ENCODE measurements at regions not wholly inside any gene's neighbourhood (a gene's known extent, or its start where the extent isn't known, plus 50 kb on each side); places are given as distances from the start of the nearest gene placed in this dataset.

GRCh38 chr13:104442536-104442935, 1376.3 kb upstream of the SLC10A2 start:
- no peak for DNase-seq
- Mint-ChIP-seq H3K4me1 (no peaks in the 10 kb centered on the region), H3K27me3 (no peaks in the 10 kb centered on the region), H3K9me3 (peaks cover 8 to 17% of the 10 kb centered on the region in 2 donors), H3K27ac (no peak overlapping the region), H3K36me3 (no peaks in the 10 kb centered on the region), H3K4me3 (no peak overlapping the region)
- no peak for ATAC-seq (replicated peaks)

GRCh38 chr13:104436555-104436954, 1370.3 kb upstream of the SLC10A2 start:
- H3K27me3 Mint-ChIP-seq, result no peaks in the 10 kb centered on the region
- no peaks in the 10 kb centered on the region for H3K36me3 Mint-ChIP-seq
- no peak overlapping the region for H3K4me3 Mint-ChIP-seq
- no peaks in the 10 kb centered on the region for H3K4me1 Mint-ChIP-seq
- ATAC-seq (replicated peaks), result no peak
- no peaks in the 10 kb centered on the region for H3K9me3 Mint-ChIP-seq
- DNase-seq, result no peak
- no peak overlapping the region for H3K27ac Mint-ChIP-seq

- Mint-ChIP-seq H3K36me3 (no peaks in the 10 kb centered on the region), H3K27ac (no peak overlapping the region), H3K9me3 (no peaks in the 10 kb centered on the region), H3K27me3 (no peaks in the 10 kb centered on the region), H3K4me1 (no peaks in the 10 kb centered on the region), H3K4me3 (no peak overlapping the region)
- DNase-seq (no peak), ATAC-seq (replicated peaks) (no peak)
Measured at GRCh38 chr13:104431895-104432294, 1365.7 kb upstream of the SLC10A2 start.

DNA sequence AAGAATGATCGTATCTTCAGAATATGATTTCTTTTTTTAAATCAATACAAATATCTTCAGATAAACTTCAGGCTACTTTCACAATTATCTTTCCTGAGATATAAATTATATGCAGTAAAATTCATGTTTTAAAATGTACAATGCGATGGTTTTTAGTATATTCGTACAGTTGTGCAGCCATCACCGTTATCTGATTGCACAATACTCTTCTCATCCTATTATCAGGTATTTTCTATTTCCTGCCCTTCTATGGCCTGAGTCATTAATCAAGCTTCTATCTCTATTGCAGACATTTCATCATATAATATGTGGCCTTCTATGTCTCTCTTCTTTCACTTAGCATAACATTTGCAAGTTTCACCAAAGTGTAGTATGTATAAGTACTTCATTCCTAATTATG, 1360.2 kb upstream of the SLC10A2 start:
- Mint-ChIP-seq H3K27ac (no peak overlapping the region), H3K4me3 (no peak overlapping the region), H3K27me3 (no peaks in the 10 kb centered on the region), H3K9me3 (no peaks in the 10 kb centered on the region), H3K36me3 (no peaks in the 10 kb centered on the region), H3K4me1 (no peaks in the 10 kb centered on the region)
- DNase-seq (no peak), ATAC-seq (replicated peaks) (no peak)

DNA sequence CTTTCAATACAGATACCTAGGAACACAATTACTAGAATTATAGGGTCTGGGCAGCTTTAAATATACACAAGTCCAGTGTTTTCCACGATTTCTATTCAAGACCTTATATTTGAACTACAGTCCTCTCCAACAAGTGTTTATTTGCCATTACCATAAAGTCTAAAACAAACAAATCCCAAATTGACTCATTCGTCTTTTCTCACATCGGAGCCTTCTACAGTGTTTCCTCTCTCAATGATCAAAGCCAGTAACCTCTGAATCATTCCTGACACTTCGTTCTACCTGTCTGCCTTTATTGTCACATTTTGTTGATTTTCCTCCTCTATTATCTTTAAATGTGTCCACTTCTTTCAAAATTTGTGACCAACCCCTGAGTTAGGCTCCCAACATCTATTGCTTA, 1356.5 kb upstream of the SLC10A2 start:
- no peak overlapping the region for H3K4me3 Mint-ChIP-seq
- ATAC-seq (replicated peaks) (no peak), DNase-seq (no peak)
- H3K9me3 Mint-ChIP-seq, result no peaks in the 10 kb centered on the region
- H3K36me3 Mint-ChIP-seq, result no peaks in the 10 kb centered on the region
- H3K27me3 Mint-ChIP-seq, result no peaks in the 10 kb centered on the region
- H3K4me1 Mint-ChIP-seq, result no peaks in the 10 kb centered on the region
- no peak overlapping the region for H3K27ac Mint-ChIP-seq

- Mint-ChIP-seq H3K4me3 (no peak overlapping the region), H3K27me3 (no peaks in the 10 kb centered on the region), H3K9me3 (no peaks in the 10 kb centered on the region), H3K27ac (no peak overlapping the region), H3K36me3 (no peaks in the 10 kb centered on the region), H3K4me1 (no peaks in the 10 kb centered on the region)
- ATAC-seq (replicated peaks) (no peak), DNase-seq (no peak)
Measured at GRCh38 chr13:104416973-104417372, 1350.8 kb upstream of the SLC10A2 start.

GRCh38 chr13:104414771-104415170, 1348.6 kb upstream of the SLC10A2 start:
- Mint-ChIP-seq H3K4me1 (no peaks in the 10 kb centered on the region), H3K9me3 (no peaks in the 10 kb centered on the region), H3K27ac (no peak overlapping the region), H3K4me3 (no peak overlapping the region), H3K27me3 (no peaks in the 10 kb centered on the region), H3K36me3 (no peaks in the 10 kb centered on the region)
- no peak for DNase-seq
- ATAC-seq (replicated peaks), result no peak

- Mint-ChIP-seq H3K4me3 (no peak overlapping the region), H3K36me3 (no peaks in the 10 kb centered on the region), H3K9me3 (no peaks in the 10 kb centered on the region), H3K27me3 (no peaks in the 10 kb centered on the region), H3K27ac (no peak overlapping the region), H3K4me1 (no peaks in the 10 kb centered on the region)
- ATAC-seq (replicated peaks) (no peak), DNase-seq (no peak)
Measured at GRCh38 chr13:104414181-104414580, 1348.0 kb upstream of the SLC10A2 start.

DNA sequence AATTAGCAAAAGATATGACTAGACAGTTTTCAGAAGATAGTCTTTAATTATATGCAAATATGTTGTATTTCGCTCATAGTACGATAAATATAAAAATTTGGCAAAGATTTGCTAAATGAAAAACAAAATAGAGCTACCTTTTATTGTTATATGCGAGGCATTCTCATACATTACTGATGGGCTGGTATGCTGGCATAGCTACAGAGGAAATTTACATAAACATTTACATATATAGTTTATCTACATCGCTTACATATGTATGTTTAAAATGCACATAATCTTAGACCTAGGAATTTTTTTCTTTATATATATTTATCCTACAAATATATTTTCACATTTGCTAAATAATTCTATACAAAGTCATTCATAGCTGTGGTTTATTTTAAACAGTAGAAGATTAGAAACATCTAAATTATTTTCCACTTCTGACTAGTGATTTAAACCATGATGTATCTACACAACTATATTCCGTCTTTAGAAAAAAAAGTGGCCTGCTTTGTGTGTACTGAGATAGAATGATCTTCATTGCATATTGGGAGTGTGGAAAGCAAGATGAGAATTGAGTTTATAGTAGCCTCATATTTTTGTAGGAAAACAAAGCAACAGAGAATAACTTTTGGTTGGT, 1345.0 kb upstream of the SLC10A2 start:
- Mint-ChIP-seq H3K27ac (no peak overlapping the region), H3K4me3 (no peak overlapping the region), H3K27me3 (no peaks in the 10 kb centered on the region), H3K4me1 (no peaks in the 10 kb centered on the region), H3K9me3 (no peaks in the 10 kb centered on the region), H3K36me3 (no peaks in the 10 kb centered on the region)
- DNase-seq (no peak), ATAC-seq (replicated peaks) (no peak)

DNA sequence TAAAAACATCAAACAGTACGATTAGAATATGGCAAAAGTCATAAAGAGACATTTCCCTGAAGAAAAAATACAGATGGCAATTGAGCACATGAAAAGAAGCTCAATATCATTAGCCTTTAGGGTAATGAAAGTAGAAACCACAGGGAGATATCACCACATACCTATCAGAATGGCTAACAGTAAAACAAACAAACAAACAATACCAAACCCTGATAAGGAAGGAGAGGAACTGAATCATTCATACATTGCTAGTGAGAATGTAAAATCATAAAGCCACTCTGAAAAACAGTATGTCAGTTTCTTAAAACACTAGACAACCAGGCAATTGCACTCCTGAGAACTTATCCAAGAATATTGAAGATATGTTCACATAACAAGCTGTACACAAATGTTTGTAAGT, 1342.5 kb upstream of the SLC10A2 start:
- no peaks in the 10 kb centered on the region for H3K36me3 Mint-ChIP-seq
- H3K27ac Mint-ChIP-seq, result no peak overlapping the region
- H3K4me3 Mint-ChIP-seq, result no peak overlapping the region
- H3K9me3 Mint-ChIP-seq, result peaks cover 0 to 2% of the 10 kb centered on the region in 2 donors
- no peak for DNase-seq
- H3K4me1 Mint-ChIP-seq, result no peaks in the 10 kb centered on the region
- ATAC-seq (replicated peaks), result no peak
- no peaks in the 10 kb centered on the region for H3K27me3 Mint-ChIP-seq

- no peaks in the 10 kb centered on the region for H3K4me1 Mint-ChIP-seq
- H3K36me3 Mint-ChIP-seq, result no peaks in the 10 kb centered on the region
- ATAC-seq (replicated peaks) (no peak), DNase-seq (no peak)
- no peak overlapping the region for H3K27ac Mint-ChIP-seq
- H3K27me3 Mint-ChIP-seq, result no peaks in the 10 kb centered on the region
- H3K4me3 Mint-ChIP-seq, result no peak overlapping the region
- H3K9me3 Mint-ChIP-seq, result peaks cover 7 to 9% of the 10 kb centered on the region in 2 donors
Measured at GRCh38 chr13:104404325-104404724, 1338.1 kb upstream of the SLC10A2 start.

DNA sequence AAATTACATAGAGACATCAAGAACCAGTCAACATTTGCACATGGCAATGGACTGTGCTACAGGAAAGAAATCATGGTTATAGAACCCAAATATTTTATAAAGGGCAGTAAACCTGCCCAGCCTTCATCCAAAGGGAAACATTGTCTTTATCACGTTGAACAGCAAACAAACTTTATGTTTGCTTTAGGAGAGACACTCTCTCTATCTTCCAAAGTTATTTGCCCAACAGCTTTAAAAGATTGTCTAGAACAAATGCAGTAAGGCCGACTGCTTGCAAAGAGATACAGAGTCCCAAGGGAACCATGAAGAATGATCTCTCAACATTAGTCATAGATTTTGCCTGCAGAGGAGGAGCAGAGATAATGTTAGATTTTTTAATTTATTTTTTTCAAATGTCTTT, 1323.5 kb upstream of the SLC10A2 start:
- ATAC-seq (replicated peaks), result no peak
- Mint-ChIP-seq H3K27ac (no peak overlapping the region), H3K4me3 (no peak overlapping the region), H3K9me3 (peaks cover 10 to 17% of the 10 kb centered on the region in 2 donors), H3K36me3 (no peaks in the 10 kb centered on the region), H3K27me3 (no peaks in the 10 kb centered on the region), H3K4me1 (no peaks in the 10 kb centered on the region)
- no peak for DNase-seq

- Mint-ChIP-seq H3K4me1 (no peaks in the 10 kb centered on the region), H3K27me3 (no peaks in the 10 kb centered on the region), H3K27ac (no peak overlapping the region), H3K4me3 (no peak overlapping the region), H3K36me3 (no peaks in the 10 kb centered on the region), H3K9me3 (peaks cover 6 to 11% of the 10 kb centered on the region in 2 donors)
- DNase-seq (no peak), ATAC-seq (replicated peaks) (no peak)
Measured at GRCh38 chr13:104387510-104387909, 1321.3 kb upstream of the SLC10A2 start.

- DNase-seq, result no peak
- Mint-ChIP-seq H3K27ac (no peak overlapping the region), H3K9me3 (peaks cover 3 to 4% of the 10 kb centered on the region in 2 donors), H3K27me3 (no peaks in the 10 kb centered on the region), H3K4me1 (no peaks in the 10 kb centered on the region), H3K36me3 (no peaks in the 10 kb centered on the region), H3K4me3 (no peak overlapping the region)
- ATAC-seq (replicated peaks), result no peak
Measured at GRCh38 chr13:104385404-104385803, 1319.2 kb upstream of the SLC10A2 start.

DNA sequence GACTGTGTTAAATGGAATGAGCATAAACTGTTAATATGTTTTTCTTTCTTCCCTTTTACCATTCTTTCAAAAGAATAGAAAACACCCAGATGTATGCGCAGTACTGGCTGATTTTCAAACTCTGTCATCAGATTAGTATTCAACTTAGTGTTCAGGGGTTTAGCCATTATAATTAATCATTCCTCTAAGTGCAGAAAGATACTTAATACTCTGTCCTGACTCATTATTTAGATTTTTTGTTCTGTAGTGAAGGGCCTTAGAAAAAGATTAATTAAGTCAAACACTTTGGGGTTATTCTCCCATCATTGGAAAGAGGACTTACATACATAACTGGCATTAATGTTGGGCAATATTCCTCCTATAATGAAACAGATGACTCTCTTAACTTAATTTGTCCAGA, 1316.7 kb upstream of the SLC10A2 start:
- Mint-ChIP-seq H3K27ac (no peak overlapping the region), H3K9me3 (peaks cover 1 to 2% of the 10 kb centered on the region in 2 donors), H3K4me3 (no peak overlapping the region), H3K27me3 (no peaks in the 10 kb centered on the region), H3K36me3 (no peaks in the 10 kb centered on the region), H3K4me1 (no peaks in the 10 kb centered on the region)
- ATAC-seq (replicated peaks) (no peak), DNase-seq (no peak)

- ATAC-seq (replicated peaks), result no peak
- Mint-ChIP-seq H3K4me1 (no peaks in the 10 kb centered on the region), H3K27me3 (no peaks in the 10 kb centered on the region), H3K4me3 (no peak overlapping the region), H3K36me3 (no peaks in the 10 kb centered on the region), H3K27ac (no peak overlapping the region), H3K9me3 (peaks cover 0 to 3% of the 10 kb centered on the region in 2 donors)
- no peak for DNase-seq
Measured at GRCh38 chr13:104376588-104376987, 1310.4 kb upstream of the SLC10A2 start.
